HepG2 (cell line): ENCODE measurements at regions not wholly inside any gene's neighbourhood (a gene's known extent, or its start where the extent isn't known, plus 50 kb on each side); places are given as distances from the start of the nearest gene placed in this dataset.

Source experiments
- ATAC-seq: fragments of 200-7000 bp; cut with Tn5 transposase; 3 replicates; pipeline ENCODE4 v1.9.1; 2020; ENCODE audit warnings: mild to moderate bottlenecking, moderate library complexity
- BruUV-seq: library from RNA; stranded (reverse); fragments of 400-500 nt; replicated peaks from 2 replicates; lab custom pipeline; 2021; lab: Mats Ljungman, UMichigan
- CTCF ChIA-PET: fragments of 300-600 bp; formaldehyde crosslinking; extraction: SDS; loops from one replicate; lab custom pipeline; 2021; ENCODE audit warnings: low total read pairs, inconsistent platforms, low intra/inter-chr PET ratio; lab: Yijun Ruan, JAX
- POLR2A ChIA-PET: fragments of 350-600 bp; sonication (Branson Sonifier 250); formaldehyde crosslinking; loops from one replicate; lab custom pipeline; 2020; ENCODE audit warnings: antibody characterized with exemption, inconsistent platforms; lab: Yijun Ruan, JAX
- DNase-seq: peaks from one replicate; pipeline ENCODE4 v3.0.0-alpha.2; 2015; ENCODE audit warnings: low spot score
- FAIRE-seq: peaks from 3 replicates; lab custom pipeline; 2011; peaks lifted over from hg19 to GRCh38; lab: Jason Lieb, UNC
- H2AFZ ChIP-seq: one replicate; pipeline ENCODE4 v1.6.1; 2011; ENCODE audit warnings: low read length, inconsistent platforms
- H3K27ac ChIP-seq: fragments of 300-600 bp; 3 replicates; pipeline ENCODE4 v1.8.0; 2011; ENCODE audit warnings: mixed run types, mild to moderate bottlenecking, mixed read lengths, low read length, inconsistent platforms; ENCODE audit not compliant: insufficient read depth; ENCODE audit errors: extremely low read length
- H3K27me3 ChIP-seq, 2 experiments: fragments of 200-600 bp in 1 of 2; 2 replicates in 1 of 2; 3 replicates in 1 of 2; pipeline versions ENCODE4 v1.6.0 to v1.8.0; 2011; ENCODE audit warnings: low read length in 2 of 2, mild to moderate bottlenecking in 2 of 2, moderate library complexity in 2 of 2, inconsistent platforms in 1 of 2; ENCODE audit not compliant: insufficient read depth in 2 of 2, control insufficient read depth in 1 of 2
- H3K36me3 ChIP-seq, 2 experiments: fragments of 200-600 bp in 1 of 2; replicated peaks in 1 of 2; 2 replicates in 1 of 2; 3 replicates in 1 of 2; pipeline versions ENCODE4 v1.5.1 to v1.8.0; 2011; ENCODE audit warnings: low read length in 2 of 2, inconsistent platforms in 1 of 2; ENCODE audit not compliant: insufficient read depth in 2 of 2, control insufficient read depth in 1 of 2
- H3K4me1 ChIP-seq: 2 replicates; pipeline ENCODE4 v1.5.1; 2012; ENCODE audit warnings: low read length, inconsistent platforms; ENCODE audit not compliant: insufficient read depth
- H3K4me2 ChIP-seq: 2 replicates; pipeline ENCODE4 v1.6.0; 2011; ENCODE audit warnings: low read depth, low read length, inconsistent platforms
- H3K4me3 ChIP-seq, 3 experiments: fragments of 200-600 bp in 1 of 3; sonication (generic), shearing (Covaris generic) in 1 of 3; replicated peaks in 1 of 3; 2 replicates each; pipeline ENCODE4 v1.5.1; 2011 to 2016; ENCODE audit warnings: low read length in 3 of 3, inconsistent platforms in 2 of 3, low read depth in 2 of 3, mild to moderate bottlenecking in 2 of 3, control low read depth in 1 of 3, mixed read lengths in 1 of 3; ENCODE audit not compliant: insufficient read depth in 1 of 3
- H3K79me2 ChIP-seq: one replicate; pipeline ENCODE4 v1.6.1; 2011; ENCODE audit warnings: low read length, inconsistent platforms; ENCODE audit not compliant: insufficient read depth
- H3K9ac ChIP-seq: 2 replicates; pipeline ENCODE4 v1.6.0; 2011; ENCODE audit warnings: mild to moderate bottlenecking, low read depth, low read length, inconsistent platforms; ENCODE audit not compliant: insufficient read depth
- H3K9me3 ChIP-seq: 2 replicates; pipeline ENCODE4 v1.5.1; 2012; ENCODE audit warnings: mild to moderate bottlenecking, low read length
- H4K20me1 ChIP-seq: 2 replicates; pipeline ENCODE4 v1.6.0; 2011; ENCODE audit warnings: inconsistent platforms, mild to moderate bottlenecking, low read length, moderate library complexity; ENCODE audit not compliant: insufficient read depth
- IKZF4 ChIP-seq: sonication (generic); formaldehyde crosslinking; IDR thresholded peaks from 2 replicates; pipeline ENCODE4 v1.5.1; 2020; ENCODE audit warnings: borderline replicate concordance, mild to moderate bottlenecking, low read depth, missing genetic modification reagents; ENCODE audit errors: not compliant biosample characterization
- KLF15 ChIP-seq: sonication (generic); formaldehyde crosslinking; IDR thresholded peaks from 2 replicates; pipeline ENCODE4 v1.8.1; 2023; ENCODE audit warnings: borderline replicate concordance, mild to moderate bottlenecking, inconsistent platforms, missing genetic modification reagents, mixed read lengths
- WGBS: methylation state at CpG from one replicate; pipeline ENCODE4 v1.1.6; 2017; ENCODE audit warnings: low lambda C conversion rate; 5-methylcytosine and 5-hydroxymethylcytosine counted together
- in situ Hi-C: cut with HindIII; loops from 2 replicates; pipeline ENCODE4 v1.10.0; 2017; ENCODE audit warnings: low pct_unique_long_range_greater_than_20kb; ENCODE audit not compliant: extremely low pct_ligation_motif_present
- intact Hi-C: fragments of 100-400 bp; cut with micrococcal nuclease; formaldehyde crosslinking; loops from one replicate; pipeline ENCODE4 v1.10.0; 2022; ENCODE audit not compliant: unreplicated experiment
- TF ChIP-seq, protein P1 (sequence below): sonication (generic); formaldehyde crosslinking; IDR thresholded peaks from 2 replicates; pipeline ENCODE4 v1.5.1; 2020; ENCODE audit warnings: mild to moderate bottlenecking, missing genetic modification reagents, moderate library complexity
- TF ChIP-seq, protein P2 (sequence below): sonication (generic); formaldehyde crosslinking; IDR thresholded peaks from 2 replicates; pipeline ENCODE4 v1.9.0; 2021; ENCODE audit warnings: missing genetic modification reagents, borderline replicate concordance

GRCh38 chr1:93753791-93754763 lies 72.4 kb upstream of the BCAR3 start (continued):
- no peak for TF ChIP-seq KLF15 (CRISPR knock-in tag)
- TF ChIP-seq IKZF4 (CRISPR knock-in tag) = no peak
- TF ChIP-seq, all 625 proteins: peak for 55

DNA sequence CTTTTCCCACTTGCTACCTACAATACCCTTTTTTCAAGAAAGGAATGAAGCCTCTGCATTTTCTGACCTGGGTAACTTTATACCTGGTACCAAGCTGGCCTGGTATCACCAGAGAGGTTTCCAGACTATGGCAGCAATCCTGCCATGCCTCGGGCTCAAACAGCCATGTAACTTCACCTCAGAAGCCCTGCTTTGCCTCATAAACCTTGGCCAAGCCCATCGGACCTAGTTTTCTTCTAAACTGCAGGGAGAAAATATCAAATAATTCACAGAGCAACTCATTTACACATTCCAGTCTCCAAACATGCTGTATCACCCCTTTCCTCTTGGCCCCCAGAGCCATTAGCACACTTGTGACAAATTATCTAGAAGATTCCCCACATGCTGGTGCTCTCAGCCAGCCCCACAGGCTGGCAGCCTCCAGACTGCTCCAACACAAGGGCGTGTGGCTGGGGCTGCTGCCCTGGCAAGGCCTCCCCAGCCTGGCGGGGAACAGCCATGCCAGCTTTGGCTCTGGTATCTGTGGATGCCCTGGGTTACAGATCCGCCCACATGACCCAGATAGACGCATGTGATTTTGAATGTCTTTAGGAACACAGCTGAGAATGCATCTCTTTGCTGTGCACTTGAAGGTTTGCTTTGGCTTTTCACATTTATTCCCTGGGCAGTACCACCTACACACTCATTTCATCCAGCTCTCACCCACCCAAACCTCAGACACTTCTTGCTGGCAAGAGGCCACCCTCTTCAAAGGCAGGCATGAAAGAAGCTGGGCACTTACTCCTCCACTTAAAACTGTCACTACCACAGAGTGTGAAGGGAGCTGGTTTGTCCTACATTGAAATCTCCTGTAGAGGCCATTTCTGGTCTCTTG lies 70.0 kb upstream of the BCAR3 start:
- Histone ChIP-seq H3K9ac (no peak overlapping the region), H3K27ac (no peak overlapping the region), H3K4me2 (no peak overlapping the region), H3K4me3 (no peak overlapping the region)
- no TSS peak for BruUV-seq
- ATAC-seq (no peak), DNase-seq (no peak)
- intact Hi-C loops = no loop called here
- TF ChIP-seq, protein P1, sequence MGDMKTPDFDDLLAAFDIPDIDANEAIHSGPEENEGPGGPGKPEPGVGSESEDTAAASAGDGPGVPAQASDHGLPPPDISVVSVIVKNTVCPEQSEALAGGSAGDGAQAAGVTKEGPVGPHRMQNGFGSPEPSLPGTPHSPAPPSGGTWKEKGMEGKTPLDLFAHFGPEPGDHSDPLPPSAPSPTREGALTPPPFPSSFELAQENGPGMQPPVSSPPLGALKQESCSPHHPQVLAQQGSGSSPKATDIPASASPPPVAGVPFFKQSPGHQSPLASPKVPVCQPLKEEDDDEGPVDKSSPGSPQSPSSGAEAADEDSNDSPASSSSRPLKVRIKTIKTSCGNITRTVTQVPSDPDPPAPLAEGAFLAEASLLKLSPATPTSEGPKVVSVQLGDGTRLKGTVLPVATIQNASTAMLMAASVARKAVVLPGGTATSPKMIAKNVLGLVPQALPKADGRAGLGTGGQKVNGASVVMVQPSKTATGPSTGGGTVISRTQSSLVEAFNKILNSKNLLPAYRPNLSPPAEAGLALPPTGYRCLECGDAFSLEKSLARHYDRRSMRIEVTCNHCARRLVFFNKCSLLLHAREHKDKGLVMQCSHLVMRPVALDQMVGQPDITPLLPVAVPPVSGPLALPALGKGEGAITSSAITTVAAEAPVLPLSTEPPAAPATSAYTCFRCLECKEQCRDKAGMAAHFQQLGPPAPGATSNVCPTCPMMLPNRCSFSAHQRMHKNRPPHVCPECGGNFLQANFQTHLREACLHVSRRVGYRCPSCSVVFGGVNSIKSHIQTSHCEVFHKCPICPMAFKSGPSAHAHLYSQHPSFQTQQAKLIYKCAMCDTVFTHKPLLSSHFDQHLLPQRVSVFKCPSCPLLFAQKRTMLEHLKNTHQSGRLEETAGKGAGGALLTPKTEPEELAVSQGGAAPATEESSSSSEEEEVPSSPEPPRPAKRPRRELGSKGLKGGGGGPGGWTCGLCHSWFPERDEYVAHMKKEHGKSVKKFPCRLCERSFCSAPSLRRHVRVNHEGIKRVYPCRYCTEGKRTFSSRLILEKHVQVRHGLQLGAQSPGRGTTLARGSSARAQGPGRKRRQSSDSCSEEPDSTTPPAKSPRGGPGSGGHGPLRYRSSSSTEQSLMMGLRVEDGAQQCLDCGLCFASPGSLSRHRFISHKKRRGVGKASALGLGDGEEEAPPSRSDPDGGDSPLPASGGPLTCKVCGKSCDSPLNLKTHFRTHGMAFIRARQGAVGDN (CRISPR knock-in tag) = peak; percentile 27; the same call in 1 of the 2 replicates
- TF ChIP-seq, protein P2, sequence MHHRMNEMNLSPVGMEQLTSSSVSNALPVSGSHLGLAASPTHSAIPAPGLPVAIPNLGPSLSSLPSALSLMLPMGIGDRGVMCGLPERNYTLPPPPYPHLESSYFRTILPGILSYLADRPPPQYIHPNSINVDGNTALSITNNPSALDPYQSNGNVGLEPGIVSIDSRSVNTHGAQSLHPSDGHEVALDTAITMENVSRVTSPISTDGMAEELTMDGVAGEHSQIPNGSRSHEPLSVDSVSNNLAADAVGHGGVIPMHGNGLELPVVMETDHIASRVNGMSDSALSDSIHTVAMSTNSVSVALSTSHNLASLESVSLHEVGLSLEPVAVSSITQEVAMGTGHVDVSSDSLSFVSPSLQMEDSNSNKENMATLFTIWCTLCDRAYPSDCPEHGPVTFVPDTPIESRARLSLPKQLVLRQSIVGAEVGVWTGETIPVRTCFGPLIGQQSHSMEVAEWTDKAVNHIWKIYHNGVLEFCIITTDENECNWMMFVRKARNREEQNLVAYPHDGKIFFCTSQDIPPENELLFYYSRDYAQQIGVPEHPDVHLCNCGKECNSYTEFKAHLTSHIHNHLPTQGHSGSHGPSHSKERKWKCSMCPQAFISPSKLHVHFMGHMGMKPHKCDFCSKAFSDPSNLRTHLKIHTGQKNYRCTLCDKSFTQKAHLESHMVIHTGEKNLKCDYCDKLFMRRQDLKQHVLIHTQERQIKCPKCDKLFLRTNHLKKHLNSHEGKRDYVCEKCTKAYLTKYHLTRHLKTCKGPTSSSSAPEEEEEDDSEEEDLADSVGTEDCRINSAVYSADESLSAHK (CRISPR knock-in tag) = no peak
- TF ChIP-seq, all 625 proteins: peak for 1
- no peak for FAIRE-seq
- in situ Hi-C loops = no loop called here
- WGBS = 87% methylated on average over 4 of the region's 6 CpGs
- Histone ChIP-seq H2AFZ (peak overlapping the region; percentile 0), H3K27me3 (no peaks in the 10 kb centered on the region), H3K36me3 (no peaks in the 10 kb centered on the region), H3K9me3 (peaks cover 5% of the 10 kb centered on the region; the same call in 1 of the 2 replicates), H4K20me1 (no peaks in the 10 kb centered on the region), H3K79me2 (no peaks in the 10 kb centered on the region), H3K4me1 (peaks cover 61% of the 10 kb centered on the region)
- POLR2A ChIA-PET = no interaction called here
- CTCF ChIA-PET = no interaction called here
